Ishikawa (cell line): ENCODE measurements at regions not wholly inside any gene's neighbourhood (a gene's known extent, or its start where the extent isn't known, plus 50 kb on each side); places are given as distances from the start of the nearest gene placed in this dataset.

Experiments used
- CEBPB ChIP-seq: IDR thresholded peaks from 2 replicates; pipeline ENCODE4 v1.6.1; 2012
- CREB1 ChIP-seq: IDR thresholded peaks from 2 replicates; pipeline ENCODE4 v1.6.1; 2012; ENCODE audit warnings: low read depth
- EGR1 ChIP-seq: IDR thresholded peaks from 2 replicates; pipeline ENCODE4 v1.6.1; 2012
- EP300 ChIP-seq: IDR thresholded peaks from 2 replicates; pipeline ENCODE4 v1.6.1; 2012; ENCODE audit warnings: borderline replicate concordance
- FOXM1 ChIP-seq: IDR thresholded peaks from 2 replicates; pipeline ENCODE4 v1.6.1; 2012; ENCODE audit warnings: low read depth, borderline replicate concordance
- NFIC ChIP-seq: IDR thresholded peaks from 2 replicates; pipeline ENCODE4 v1.6.1; 2012
- RAD21 ChIP-seq: IDR thresholded peaks from 2 replicates; pipeline ENCODE4 v1.6.1; 2012; ENCODE audit warnings: low read depth
- TAF1 ChIP-seq: IDR thresholded peaks from 2 replicates; pipeline ENCODE4 v1.6.1; 2012; ENCODE audit warnings: low read depth, mild to moderate bottlenecking
- TCF12 ChIP-seq: IDR thresholded peaks from 2 replicates; pipeline ENCODE4 v1.6.1; 2012; ENCODE audit warnings: low read depth
- TEAD4 ChIP-seq: IDR thresholded peaks from 2 replicates; pipeline ENCODE4 v1.6.1; 2012
- YY1 ChIP-seq: IDR thresholded peaks from 2 replicates; pipeline ENCODE4 v1.6.1; 2012; ENCODE audit warnings: low read depth
- ZBTB7A ChIP-seq: IDR thresholded peaks from 2 replicates; pipeline ENCODE4 v1.6.1; 2012; ENCODE audit warnings: low read depth
- TF ChIP-seq, protein P1 (sequence below): IDR thresholded peaks from 2 replicates; pipeline ENCODE4 v1.6.1; 2012
- TF ChIP-seq, protein P2 (sequence below): IDR thresholded peaks from 2 replicates; pipeline ENCODE4 v1.6.1; 2012; ENCODE audit warnings: low read depth, mild to moderate bottlenecking
- TF ChIP-seq, protein P3 (sequence below): IDR thresholded peaks from 2 replicates; pipeline ENCODE4 v1.6.1; 2012

DNA sequence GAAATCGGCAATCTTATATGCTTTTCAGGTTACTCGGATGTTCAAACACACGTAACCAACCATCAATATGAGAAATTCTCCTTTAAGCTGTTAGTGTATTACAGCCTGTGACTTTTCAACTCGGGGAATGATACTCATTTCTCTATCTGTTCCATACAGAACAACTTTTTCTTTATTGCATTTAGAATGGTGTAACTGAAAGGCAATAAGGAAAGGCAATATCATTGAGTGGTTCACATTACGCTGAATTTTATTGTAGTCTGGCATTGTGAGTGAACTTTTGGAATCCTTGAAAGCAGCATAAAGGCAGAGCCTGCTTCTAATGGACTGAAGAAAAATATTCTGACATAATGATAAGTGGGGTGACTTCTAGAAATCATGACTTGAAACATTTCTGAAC is 54.4 kb upstream of the MEF2C start:
- TF ChIP-seq EP300 (no peak), TCF12 (no peak), NFIC (no peak), RAD21 (no peak), FOXM1 (no peak), ZBTB7A (no peak), TAF1 (no peak), CEBPB (no peak), YY1 (no peak), EGR1 (no peak), TEAD4 (no peak), CREB1 (no peak)
- TF ChIP-seq, protein P1, sequence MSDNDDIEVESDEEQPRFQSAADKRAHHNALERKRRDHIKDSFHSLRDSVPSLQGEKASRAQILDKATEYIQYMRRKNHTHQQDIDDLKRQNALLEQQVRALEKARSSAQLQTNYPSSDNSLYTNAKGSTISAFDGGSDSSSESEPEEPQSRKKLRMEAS: no peak
- TF ChIP-seq, protein P2, sequence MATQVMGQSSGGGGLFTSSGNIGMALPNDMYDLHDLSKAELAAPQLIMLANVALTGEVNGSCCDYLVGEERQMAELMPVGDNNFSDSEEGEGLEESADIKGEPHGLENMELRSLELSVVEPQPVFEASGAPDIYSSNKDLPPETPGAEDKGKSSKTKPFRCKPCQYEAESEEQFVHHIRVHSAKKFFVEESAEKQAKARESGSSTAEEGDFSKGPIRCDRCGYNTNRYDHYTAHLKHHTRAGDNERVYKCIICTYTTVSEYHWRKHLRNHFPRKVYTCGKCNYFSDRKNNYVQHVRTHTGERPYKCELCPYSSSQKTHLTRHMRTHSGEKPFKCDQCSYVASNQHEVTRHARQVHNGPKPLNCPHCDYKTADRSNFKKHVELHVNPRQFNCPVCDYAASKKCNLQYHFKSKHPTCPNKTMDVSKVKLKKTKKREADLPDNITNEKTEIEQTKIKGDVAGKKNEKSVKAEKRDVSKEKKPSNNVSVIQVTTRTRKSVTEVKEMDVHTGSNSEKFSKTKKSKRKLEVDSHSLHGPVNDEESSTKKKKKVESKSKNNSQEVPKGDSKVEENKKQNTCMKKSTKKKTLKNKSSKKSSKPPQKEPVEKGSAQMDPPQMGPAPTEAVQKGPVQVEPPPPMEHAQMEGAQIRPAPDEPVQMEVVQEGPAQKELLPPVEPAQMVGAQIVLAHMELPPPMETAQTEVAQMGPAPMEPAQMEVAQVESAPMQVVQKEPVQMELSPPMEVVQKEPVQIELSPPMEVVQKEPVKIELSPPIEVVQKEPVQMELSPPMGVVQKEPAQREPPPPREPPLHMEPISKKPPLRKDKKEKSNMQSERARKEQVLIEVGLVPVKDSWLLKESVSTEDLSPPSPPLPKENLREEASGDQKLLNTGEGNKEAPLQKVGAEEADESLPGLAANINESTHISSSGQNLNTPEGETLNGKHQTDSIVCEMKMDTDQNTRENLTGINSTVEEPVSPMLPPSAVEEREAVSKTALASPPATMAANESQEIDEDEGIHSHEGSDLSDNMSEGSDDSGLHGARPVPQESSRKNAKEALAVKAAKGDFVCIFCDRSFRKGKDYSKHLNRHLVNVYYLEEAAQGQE: no peak
- TF ChIP-seq, protein P3, sequence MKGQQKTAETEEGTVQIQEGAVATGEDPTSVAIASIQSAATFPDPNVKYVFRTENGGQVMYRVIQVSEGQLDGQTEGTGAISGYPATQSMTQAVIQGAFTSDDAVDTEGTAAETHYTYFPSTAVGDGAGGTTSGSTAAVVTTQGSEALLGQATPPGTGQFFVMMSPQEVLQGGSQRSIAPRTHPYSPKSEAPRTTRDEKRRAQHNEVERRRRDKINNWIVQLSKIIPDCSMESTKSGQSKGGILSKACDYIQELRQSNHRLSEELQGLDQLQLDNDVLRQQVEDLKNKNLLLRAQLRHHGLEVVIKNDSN: no peak

DNA sequence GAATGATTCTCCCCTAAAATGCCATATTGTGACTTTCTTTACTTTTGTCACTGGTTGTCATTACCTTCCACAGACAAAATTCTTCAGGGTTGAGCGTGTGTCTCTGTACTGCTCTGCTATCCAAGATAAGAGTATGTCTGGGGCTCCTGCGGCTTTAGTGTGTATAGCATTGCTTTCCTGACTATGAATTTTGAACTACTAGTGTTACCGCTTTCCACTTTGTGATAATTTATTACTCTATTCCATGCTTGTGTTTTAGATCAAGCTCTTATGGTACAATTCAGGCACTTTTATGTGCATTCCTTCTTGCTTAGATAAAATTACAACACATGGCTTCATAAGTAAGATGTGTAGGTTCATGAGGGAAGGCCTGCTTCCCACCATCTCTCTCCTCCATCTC is 51.5 kb upstream of the MEF2C start:
- TF ChIP-seq CREB1: no peak
- TF ChIP-seq TAF1: no peak
- no peak for TF ChIP-seq EP300
